WTC11 (cell line): ENCODE measurements at regions not wholly inside any gene's neighbourhood (a gene's known extent, or its start where the extent isn't known, plus 50 kb on each side); places are given as distances from the start of the nearest gene placed in this dataset.

Source experiments
- GTF2I ChIP-seq: fragments of 250-450 bp; sonication (Bioruptor Pico); conservative IDR thresholded peaks from 2 replicates; pipeline ENCODE4 v1.4.0; 2021; ENCODE audit warnings: mild to moderate bottlenecking
- IRF2 ChIP-seq: sonication (generic); formaldehyde crosslinking; IDR thresholded peaks from 2 replicates; pipeline ENCODE4 v1.8.0; 2022; ENCODE audit warnings: low read depth, missing genetic modification reagents, borderline replicate concordance
- NFE2L1 ChIP-seq: sonication (generic); formaldehyde crosslinking; IDR thresholded peaks from 2 replicates; pipeline ENCODE4 v1.8.1; 2023; ENCODE audit warnings: missing genetic modification reagents
- ZNF121 ChIP-seq: sonication (generic); formaldehyde crosslinking; IDR thresholded peaks from 2 replicates; pipeline ENCODE4 v1.8.0; 2023; ENCODE audit warnings: missing genetic modification reagents
- TF ChIP-seq, protein P1 (sequence below): fragments of 200-600 bp; IDR thresholded peaks from 2 replicates; pipeline ENCODE4 v1.8.0; 2022; ENCODE audit warnings: antibody characterized with exemption
- TF ChIP-seq, protein P2 (sequence below): sonication (generic); formaldehyde crosslinking; IDR thresholded peaks from 2 replicates; pipeline ENCODE4 v1.8.1; 2022; ENCODE audit warnings: low read depth, mild to moderate bottlenecking, moderate library complexity, missing genetic modification reagents, borderline replicate concordance
- TF ChIP-seq, protein P3 (sequence below): sonication (generic); formaldehyde crosslinking; IDR thresholded peaks from 2 replicates; pipeline ENCODE4 v1.8.1; 2023; ENCODE audit warnings: mild to moderate bottlenecking, missing genetic modification reagents, moderate library complexity
- TF ChIP-seq, protein P4 (sequence below): sonication (generic); formaldehyde crosslinking; IDR thresholded peaks from 2 replicates; pipeline ENCODE4 v1.8.1; 2023; ENCODE audit warnings: mild to moderate bottlenecking, missing genetic modification reagents, moderate library complexity

DNA sequence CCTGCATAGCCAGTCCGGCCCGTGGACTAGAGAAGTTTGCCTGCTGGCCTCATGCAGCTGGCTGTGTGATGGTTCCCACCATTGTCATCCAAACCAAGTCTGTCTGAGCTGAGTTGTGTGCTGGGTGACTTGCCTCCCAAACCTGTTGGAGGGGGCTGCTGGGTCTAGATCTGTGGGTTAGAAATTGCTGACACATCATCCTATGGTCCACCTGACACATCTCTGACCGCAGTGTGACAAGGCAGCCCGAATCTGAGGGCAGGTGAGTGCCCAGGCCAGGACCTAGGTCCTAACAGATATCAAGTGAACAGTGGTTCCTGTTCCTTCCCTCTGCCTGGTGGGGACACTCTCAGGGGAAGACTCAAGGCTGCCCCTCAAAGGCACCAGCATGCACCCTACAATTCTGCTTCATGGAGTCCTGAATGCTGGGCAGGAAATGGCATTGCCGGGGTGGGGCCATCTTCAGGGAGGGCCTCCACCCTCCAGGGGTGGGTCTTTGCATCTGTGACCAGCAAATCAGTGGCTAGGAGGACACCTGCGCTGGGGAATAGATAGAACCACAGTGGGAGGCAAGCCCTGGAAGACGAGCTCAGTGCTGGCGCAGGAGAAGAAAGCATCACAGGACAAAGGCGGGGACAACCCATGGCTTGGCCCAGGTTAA is 117.9 kb upstream of the ID2 start:
- TF ChIP-seq, protein P1, sequence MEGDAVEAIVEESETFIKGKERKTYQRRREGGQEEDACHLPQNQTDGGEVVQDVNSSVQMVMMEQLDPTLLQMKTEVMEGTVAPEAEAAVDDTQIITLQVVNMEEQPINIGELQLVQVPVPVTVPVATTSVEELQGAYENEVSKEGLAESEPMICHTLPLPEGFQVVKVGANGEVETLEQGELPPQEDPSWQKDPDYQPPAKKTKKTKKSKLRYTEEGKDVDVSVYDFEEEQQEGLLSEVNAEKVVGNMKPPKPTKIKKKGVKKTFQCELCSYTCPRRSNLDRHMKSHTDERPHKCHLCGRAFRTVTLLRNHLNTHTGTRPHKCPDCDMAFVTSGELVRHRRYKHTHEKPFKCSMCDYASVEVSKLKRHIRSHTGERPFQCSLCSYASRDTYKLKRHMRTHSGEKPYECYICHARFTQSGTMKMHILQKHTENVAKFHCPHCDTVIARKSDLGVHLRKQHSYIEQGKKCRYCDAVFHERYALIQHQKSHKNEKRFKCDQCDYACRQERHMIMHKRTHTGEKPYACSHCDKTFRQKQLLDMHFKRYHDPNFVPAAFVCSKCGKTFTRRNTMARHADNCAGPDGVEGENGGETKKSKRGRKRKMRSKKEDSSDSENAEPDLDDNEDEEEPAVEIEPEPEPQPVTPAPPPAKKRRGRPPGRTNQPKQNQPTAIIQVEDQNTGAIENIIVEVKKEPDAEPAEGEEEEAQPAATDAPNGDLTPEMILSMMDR, result no peak
- TF ChIP-seq IRF2 (CRISPR knock-in tag), result no peak
- TF ChIP-seq, protein P2, sequence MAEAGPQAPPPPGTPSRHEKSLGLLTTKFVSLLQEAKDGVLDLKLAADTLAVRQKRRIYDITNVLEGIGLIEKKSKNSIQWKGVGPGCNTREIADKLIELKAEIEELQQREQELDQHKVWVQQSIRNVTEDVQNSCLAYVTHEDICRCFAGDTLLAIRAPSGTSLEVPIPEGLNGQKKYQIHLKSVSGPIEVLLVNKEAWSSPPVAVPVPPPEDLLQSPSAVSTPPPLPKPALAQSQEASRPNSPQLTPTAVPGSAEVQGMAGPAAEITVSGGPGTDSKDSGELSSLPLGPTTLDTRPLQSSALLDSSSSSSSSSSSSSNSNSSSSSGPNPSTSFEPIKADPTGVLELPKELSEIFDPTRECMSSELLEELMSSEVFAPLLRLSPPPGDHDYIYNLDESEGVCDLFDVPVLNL (CRISPR knock-in tag), result no peak
- TF ChIP-seq, protein P3, sequence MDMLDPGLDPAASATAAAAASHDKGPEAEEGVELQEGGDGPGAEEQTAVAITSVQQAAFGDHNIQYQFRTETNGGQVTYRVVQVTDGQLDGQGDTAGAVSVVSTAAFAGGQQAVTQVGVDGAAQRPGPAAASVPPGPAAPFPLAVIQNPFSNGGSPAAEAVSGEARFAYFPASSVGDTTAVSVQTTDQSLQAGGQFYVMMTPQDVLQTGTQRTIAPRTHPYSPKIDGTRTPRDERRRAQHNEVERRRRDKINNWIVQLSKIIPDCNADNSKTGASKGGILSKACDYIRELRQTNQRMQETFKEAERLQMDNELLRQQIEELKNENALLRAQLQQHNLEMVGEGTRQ (CRISPR knock-in tag), result no peak
- TF ChIP-seq, protein P4, sequence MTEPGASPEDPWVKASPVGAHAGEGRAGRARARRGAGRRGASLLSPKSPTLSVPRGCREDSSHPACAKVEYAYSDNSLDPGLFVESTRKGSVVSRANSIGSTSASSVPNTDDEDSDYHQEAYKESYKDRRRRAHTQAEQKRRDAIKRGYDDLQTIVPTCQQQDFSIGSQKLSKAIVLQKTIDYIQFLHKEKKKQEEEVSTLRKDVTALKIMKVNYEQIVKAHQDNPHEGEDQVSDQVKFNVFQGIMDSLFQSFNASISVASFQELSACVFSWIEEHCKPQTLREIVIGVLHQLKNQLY, result no peak
- TF ChIP-seq GTF2I (CRISPR knock-in tag), result no peak
- no peak for TF ChIP-seq NFE2L1 (CRISPR knock-in tag)
- no peak for TF ChIP-seq ZNF121 (CRISPR knock-in tag)
